ENCODE measurements at regions not wholly inside any gene's neighbourhood (a gene's known extent, or its start where the extent isn't known, plus 50 kb on each side); places are given as distances from the start of the nearest gene placed in this dataset.

- Histone ChIP-seq H4K20me1 (replicated peaks in 1 of 2; ENCODE audit: control insufficient read depth in 1 of 2, insufficient read depth in 2 of 2, low read length in 2 of 2) (no peaks in the 10 kb centered on the region), H4K91ac (replicated peaks; ENCODE audit: insufficient read length, low read length) (no peak overlapping the region), H3K23ac (ENCODE audit: insufficient read length) (no peak overlapping the region), H3K4ac (replicated peaks; ENCODE audit: insufficient read length, low read depth, low read length) (no peak overlapping the region), H3K18ac (ENCODE audit: extremely low read depth, low read length) (no peak overlapping the region), H2AFZ (ENCODE audit: low read length) (no peak overlapping the region), H4K8ac (ENCODE audit: extremely low read depth, insufficient read depth, low read length) (no peak overlapping the region), H3K56ac (replicated peaks; ENCODE audit: insufficient read length, low read depth, low read length) (no peak overlapping the region), H2BK12ac (ENCODE audit: low read depth, low read length) (no peak overlapping the region), H3K79me2 (ENCODE audit: control insufficient read depth in 1 of 2, insufficient read depth in 2 of 2, low read length in 2 of 2) (no peaks in the 10 kb centered on the region), H3K9me3 (ENCODE audit: insufficient read depth in 2 of 2, low read depth in 1 of 2, low read length in 1 of 2) (no peaks in the 10 kb centered on the region), H2BK15ac (ENCODE audit: low read length) (no peak overlapping the region), H3K14ac (ENCODE audit: insufficient read length) (no peak overlapping the region), H3K27ac (ENCODE audit: low read depth, low read length) (no peak overlapping the region), H2BK5ac (ENCODE audit: low read depth, low read length) (no peak overlapping the region), H3K27me3 (replicated peaks in 1 of 4; ENCODE audit: control insufficient read depth in 3 of 4, extremely low read depth in 1 of 4, insufficient read depth in 3 of 4, low read length in 3 of 4) (no peaks in the 10 kb centered on the region), H3K36me3 (ENCODE audit: control insufficient read depth in 2 of 4, insufficient read depth in 4 of 4, low read length in 3 of 4) (no peaks in the 10 kb centered on the region), H2AK5ac (ENCODE audit: low read depth, low read length) (no peak overlapping the region), H4K5ac (ENCODE audit: insufficient read length, low read depth, low read length) (no peak overlapping the region), H3K9ac (replicated peaks in 1 of 4; ENCODE audit: extremely low read depth in 1 of 4, low read depth in 3 of 4, low read length in 3 of 4) (no peak overlapping the region), H3K79me1 (ENCODE audit: low read depth, low read length) (no peaks in the 10 kb centered on the region), H2BK120ac (replicated peaks; ENCODE audit: low read depth, low read length) (no peak overlapping the region), H3K4me2 (ENCODE audit: insufficient read depth in 1 of 2, low read depth in 2 of 2, low read length in 2 of 2) (no peak overlapping the region), H3K4me3 (ENCODE audit: extremely low read depth in 1 of 4, insufficient read depth in 2 of 4, low read depth in 3 of 4, low read length in 4 of 4) (no peak overlapping the region), H3K23me2 (ENCODE audit: low read depth, low read length) (no peaks in the 10 kb centered on the region), H3K4me1 (replicated peaks in 1 of 4; ENCODE audit: control insufficient read depth in 3 of 4, insufficient read depth in 4 of 4, low read length in 3 of 4) (no peaks in the 10 kb centered on the region), H2BK20ac (ENCODE audit: low read length) (no peak overlapping the region)
- WGBS, 2 experiments (ENCODE audit: extremely low coverage in 1 of 2, insufficient coverage in 1 of 2, insufficient read length in 1 of 2, insufficient replicate concordance in 2 of 2, low coverage in 1 of 2, low lambda C conversion rate in 2 of 2, missing lambda C conversion rate in 1 of 2) = 71% methylated on average over 2 of the region's 2 CpGs; no CpG with 5 or more reads in 1 of the 2 experiments
- FAIRE-seq (no peak), DNase-seq (ENCODE audit: low read depth in 1 of 2, low spot score in 2 of 2) (no peak)
- CTCF ChIA-PET (ENCODE audit: partially characterized antibody) = interaction anchor here (0.6 to 1.3 kb wide), 2 partner anchors 204 to 236 kb away, joined by 3 read pairs; no protein-coding TSS in a partner anchor
- TF ChIP-seq SAP30 (IDR thresholded peaks at IDR 0.05; ENCODE audit: insufficient read depth, insufficient replicate concordance, low read length) = no peak
- no peak for TF ChIP-seq GTF2F1 (IDR thresholded peaks at IDR 0.05; ENCODE audit: borderline replicate concordance, low read depth, low read length)
- TF ChIP-seq KDM4A (IDR thresholded peaks at IDR 0.05; ENCODE audit: low read depth, low read length, severe bottlenecking) = no peak
- TF ChIP-seq EP300 (IDR thresholded peaks at IDR 0.05; ENCODE audit: borderline replicate concordance in 1 of 2, low read depth in 2 of 2, low read length in 2 of 2) = no peak
- TF ChIP-seq RXRA (IDR thresholded peaks at IDR 0.05; ENCODE audit: insufficient read depth, low read depth, low read length) = no peak
- no peak for TF ChIP-seq TCF12 (IDR thresholded peaks at IDR 0.05; ENCODE audit: low read depth, low read length)
- TF ChIP-seq TBP (IDR thresholded peaks at IDR 0.05; ENCODE audit: low read depth, low read length) = no peak
- no peak for TF ChIP-seq RBBP5 (IDR thresholded peaks at IDR 0.05; ENCODE audit: borderline replicate concordance, low read depth, low read length)
- no peak for TF ChIP-seq CREB1 (IDR thresholded peaks at IDR 0.05)
- no peak for TF ChIP-seq FOSL1 (IDR thresholded peaks at IDR 0.05; ENCODE audit: insufficient read depth, low read depth, low read length)
- no peak for TF ChIP-seq POLR2AphosphoS5 (IDR thresholded peaks at IDR 0.05; ENCODE audit: low read depth, low read length)
- POLR2A ChIA-PET (ENCODE audit: partially characterized antibody) = no interaction called here
Observed at GRCh38 chr3:103644450-103644849, 1209.6 kb downstream of the ZPLD1 start.
